DND-41 (cell line): ENCODE measurements at regions not wholly inside any gene's neighbourhood (a gene's known extent, or its start where the extent isn't known, plus 50 kb on each side); places are given as distances from the start of the nearest gene placed in this dataset.

Experiments used
- ATAC-seq: fragments of 200-7000 bp; cut with Tn5 transposase; 3 replicates; pipeline ENCODE4 v1.9.1; 2021; ENCODE audit warnings: low read depth; ENCODE audit not compliant: insufficient read depth
- DNase-seq: peaks from one replicate; pipeline ENCODE4 v3.0.0-alpha.2; 2020
- H2AFZ ChIP-seq: 2 replicates; pipeline ENCODE4 v1.6.0; 2012; ENCODE audit warnings: low read depth, low read length
- H3K27ac ChIP-seq: 2 replicates; pipeline ENCODE4 v1.5.1; 2012; ENCODE audit warnings: low read length, inconsistent platforms
- H3K27me3 ChIP-seq: fragments of 200-600 bp; sonication (generic); 2 replicates; pipeline ENCODE4 v1.6.0; 2012; ENCODE audit warnings: low read length, mild to moderate bottlenecking, inconsistent platforms; ENCODE audit not compliant: insufficient read depth, poor library complexity
- H3K36me3 ChIP-seq: 2 replicates; pipeline ENCODE4 v1.5.1; 2012; ENCODE audit warnings: low read length, inconsistent platforms; ENCODE audit not compliant: insufficient read depth
- H3K4me1 ChIP-seq: 2 replicates; pipeline ENCODE4 v1.5.1; 2012; ENCODE audit warnings: mild to moderate bottlenecking, low read length; ENCODE audit not compliant: insufficient read depth
- H3K4me2 ChIP-seq: 2 replicates; pipeline ENCODE4 v1.6.0; 2012; ENCODE audit warnings: mild to moderate bottlenecking, moderate library complexity, low read length, inconsistent platforms; ENCODE audit not compliant: insufficient read depth
- H3K4me3 ChIP-seq, 2 experiments: fragments of 200-600 bp in 1 of 2; shearing (Covaris generic) in 1 of 2; 2 replicates each; pipeline ENCODE4 v1.5.1; 2012 to 2016; ENCODE audit warnings: inconsistent platforms in 2 of 2, low read length in 2 of 2, mild to moderate bottlenecking in 2 of 2, low read depth in 1 of 2, moderate library complexity in 1 of 2
- H3K79me2 ChIP-seq: 2 replicates; pipeline ENCODE4 v1.6.0; 2012; ENCODE audit warnings: low read length, inconsistent platforms; ENCODE audit not compliant: insufficient read depth
- H3K9ac ChIP-seq: 2 replicates; pipeline ENCODE4 v1.6.0; 2012; ENCODE audit warnings: low read depth, mild to moderate bottlenecking, inconsistent platforms, low read length, moderate library complexity
- H3K9me3 ChIP-seq: 2 replicates; pipeline ENCODE4 v1.5.1; 2012; ENCODE audit warnings: low read length, moderate library complexity, mild to moderate bottlenecking, inconsistent platforms; ENCODE audit not compliant: insufficient read depth, severe bottlenecking
- H4K20me1 ChIP-seq: 2 replicates; pipeline ENCODE4 v1.6.0; 2012; ENCODE audit warnings: low read length; ENCODE audit not compliant: insufficient read depth
- CTCF ChIP-seq: IDR thresholded peaks from 2 replicates; pipeline ENCODE4 v1.5.1; 2012; ENCODE audit warnings: borderline replicate concordance, low read length, moderate library complexity, mild to moderate bottlenecking; ENCODE audit not compliant: poor library complexity, severe bottlenecking; ENCODE audit errors: extremely low read depth
- EZH2 ChIP-seq: IDR thresholded peaks from 3 replicates; pipeline ENCODE4 v1.6.1; 2012; ENCODE audit warnings: borderline replicate concordance, low read depth, mild to moderate bottlenecking, moderate library complexity, low read length, inconsistent platforms; ENCODE audit not compliant: severe bottlenecking

GRCh38 chr1:110765640-110766335 is 91.0 kb upstream of the KCNA3 start:
- no peaks in the 10 kb centered on the region for H4K20me1 ChIP-seq
- TF ChIP-seq EZH2 (no peak), CTCF (peak; percentile 92)
- peak; percentile 42 for DNase-seq
- peaks cover 5% of the 10 kb centered on the region; the same call in 1 of the 2 replicates for H3K4me1 ChIP-seq
- H3K9ac ChIP-seq: no peak overlapping the region
- H3K9me3 ChIP-seq: no peaks in the 10 kb centered on the region
- peaks cover 16% of the 10 kb centered on the region for H3K27me3 ChIP-seq
- H3K79me2 ChIP-seq: no peaks in the 10 kb centered on the region
- no peak overlapping the region for H3K4me3 ChIP-seq
- H3K4me2 ChIP-seq: no peak overlapping the region
- ATAC-seq: peak; percentile 77
- no peak overlapping the region for H3K27ac ChIP-seq
- H2AFZ ChIP-seq: no peak overlapping the region
- no peaks in the 10 kb centered on the region for H3K36me3 ChIP-seq

GRCh38 chr1:110763149-110763548 is 88.4 kb upstream of the KCNA3 start:
- no peak for ATAC-seq
- H3K36me3 ChIP-seq: no peaks in the 10 kb centered on the region
- H3K27ac ChIP-seq: no peak overlapping the region
- peaks cover 5% of the 10 kb centered on the region; the same call in 1 of the 2 replicates for H3K4me1 ChIP-seq
- no peaks in the 10 kb centered on the region for H3K79me2 ChIP-seq
- H3K4me3 ChIP-seq: no peak overlapping the region
- no peak for DNase-seq
- no peaks in the 10 kb centered on the region for H4K20me1 ChIP-seq
- no peak overlapping the region for H2AFZ ChIP-seq
- peaks cover 16% of the 10 kb centered on the region for H3K27me3 ChIP-seq
- H3K4me2 ChIP-seq: no peak overlapping the region
- H3K9me3 ChIP-seq: no peaks in the 10 kb centered on the region
- TF ChIP-seq EZH2 (no peak), CTCF (no peak)
- no peak overlapping the region for H3K9ac ChIP-seq

GRCh38 chr1:110760321-110760720 is 85.6 kb upstream of the KCNA3 start:
- H3K9ac ChIP-seq: no peak overlapping the region
- no peak overlapping the region for H3K4me2 ChIP-seq
- no peaks in the 10 kb centered on the region for H4K20me1 ChIP-seq
- TF ChIP-seq CTCF (no peak), EZH2 (no peak)
- H3K4me1 ChIP-seq: no peaks in the 10 kb centered on the region
- H2AFZ ChIP-seq: no peak overlapping the region
- H3K27ac ChIP-seq: no peak overlapping the region
- no peaks in the 10 kb centered on the region for H3K79me2 ChIP-seq
- H3K27me3 ChIP-seq: peaks cover 22% of the 10 kb centered on the region
- no peaks in the 10 kb centered on the region for H3K9me3 ChIP-seq
- no peaks in the 10 kb centered on the region for H3K36me3 ChIP-seq
- H3K4me3 ChIP-seq: no peak overlapping the region
- ATAC-seq (no peak), DNase-seq (no peak)
